Mesenteric fat pad (tissue), 1 donor: ENCODE measurements at regions not wholly inside any gene's neighbourhood (a gene's known extent, or its start where the extent isn't known, plus 50 kb on each side); places are given as distances from the start of the nearest gene placed in this dataset.

Experiments used
- DNase-seq: peaks from one replicate; pipeline ENCODE4 v3.0.0-alpha.2; 2020; ENCODE audit warnings: low spot score
- donor health status: DM: yes; HTN: yes; CAD: no.

DNA sequence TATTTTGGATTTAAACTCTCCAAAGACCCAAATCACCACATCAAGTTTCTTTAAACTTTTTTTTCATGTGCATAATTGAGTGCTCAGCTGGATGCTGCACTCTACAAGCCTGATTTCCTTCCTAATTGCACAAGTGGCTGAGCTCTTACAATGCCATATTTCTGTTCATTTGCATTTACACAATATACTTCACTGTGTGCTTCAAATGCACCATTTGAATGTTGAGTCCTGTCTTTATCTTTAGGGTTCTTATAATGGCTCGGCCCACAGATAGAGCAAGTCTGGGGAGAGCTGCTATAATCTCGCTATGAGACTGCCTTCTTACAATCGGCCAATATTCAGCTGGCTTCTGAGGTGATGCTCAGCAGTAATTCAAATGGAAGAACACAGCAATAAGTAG lies 200.6 kb upstream of the MAP3K7 start:
- no peak for DNase-seq

DNA sequence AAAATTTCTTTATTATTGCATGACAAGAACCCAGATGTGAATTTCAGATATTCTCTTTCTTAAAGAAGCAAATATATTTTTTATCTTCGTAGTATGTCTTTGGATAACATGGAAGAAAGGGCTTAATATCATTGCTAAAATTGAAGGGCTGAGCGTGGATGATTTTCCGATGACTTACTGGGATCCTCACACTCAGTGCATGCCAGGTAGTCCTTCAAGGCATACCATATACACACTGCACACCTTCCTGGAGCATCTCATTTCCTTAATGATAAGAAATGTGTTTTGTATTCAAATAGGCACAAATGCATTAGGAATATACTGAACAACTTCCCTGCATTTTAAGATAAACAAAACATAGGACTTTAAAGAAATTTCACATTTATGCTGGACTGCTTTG lies 193.9 kb upstream of the MAP3K7 start:
- DNase-seq = no peak

DNA sequence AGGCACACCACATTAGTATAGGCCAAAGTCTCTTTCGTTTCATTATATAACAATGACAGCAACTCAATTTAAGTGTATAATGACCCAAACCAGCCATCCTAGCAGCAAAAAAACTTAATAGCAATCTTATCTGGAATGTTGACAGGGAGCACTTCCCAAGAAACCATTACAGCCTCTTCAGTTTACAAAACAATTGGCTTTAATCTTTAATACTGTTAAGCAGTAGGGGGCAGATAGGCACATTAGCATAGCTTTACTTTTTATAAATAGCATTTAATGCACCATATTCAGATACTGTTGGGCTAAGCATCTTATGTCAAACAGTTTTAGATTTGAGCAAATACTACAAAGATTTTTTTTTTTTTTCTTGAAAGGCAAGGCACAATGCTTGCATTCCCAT lies 193.3 kb upstream of the MAP3K7 start:
- no peak for DNase-seq

DNA sequence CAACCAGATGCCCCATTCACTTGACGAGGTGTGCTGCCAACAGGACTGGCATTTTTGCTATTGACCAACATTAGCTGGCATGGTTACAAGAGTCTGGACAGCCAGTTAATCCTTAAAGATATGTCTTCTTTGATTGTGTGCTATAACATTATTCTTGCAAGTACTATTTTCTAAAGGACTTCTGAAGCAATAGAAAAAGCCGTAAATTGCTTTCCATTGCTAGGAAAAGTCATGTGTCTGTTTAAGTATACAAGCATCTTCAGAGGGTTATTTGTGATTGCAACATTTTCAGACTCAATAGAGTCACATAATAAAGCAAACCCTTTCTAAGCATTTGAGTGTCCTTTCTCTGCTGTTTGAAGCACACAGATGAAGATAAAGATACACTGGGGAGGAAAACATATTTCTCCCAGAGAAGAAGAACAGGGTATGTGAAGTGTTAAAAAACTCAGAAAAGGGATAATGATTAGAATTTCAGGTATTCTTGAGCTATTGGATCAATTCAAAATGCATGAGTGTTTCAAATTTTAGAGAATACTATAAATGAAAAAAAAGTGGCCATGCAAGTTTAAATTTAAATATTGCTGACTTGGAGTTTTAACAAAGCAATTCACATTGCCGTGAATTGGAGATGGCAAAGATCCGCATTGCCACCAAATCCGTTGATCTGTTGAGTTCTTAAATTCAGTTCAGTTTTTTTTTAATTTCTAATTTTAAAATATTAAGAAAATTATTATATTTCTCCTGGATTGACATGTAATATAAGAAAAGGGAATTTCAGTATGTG lies 191.7 kb upstream of the MAP3K7 start:
- no peak for DNase-seq

DNA sequence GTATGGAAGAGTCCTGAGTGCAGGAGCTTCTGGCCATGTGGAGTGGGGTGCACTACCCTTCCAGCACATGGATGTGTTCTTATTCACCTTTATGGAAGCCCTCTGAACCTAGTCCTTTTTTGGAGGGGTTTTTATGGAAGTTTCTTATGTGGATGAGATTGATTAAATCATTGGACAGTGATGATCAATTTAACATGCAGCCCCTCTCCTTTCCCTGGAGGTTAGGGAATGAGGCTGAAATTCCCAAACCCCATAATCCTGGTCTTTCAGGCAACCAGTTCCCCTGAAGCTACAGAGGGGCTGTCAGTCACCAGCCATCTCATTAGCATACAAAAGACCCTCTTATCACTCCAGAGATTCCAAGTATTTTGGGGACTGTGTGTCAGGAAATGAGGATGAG lies 183.9 kb upstream of the MAP3K7 start:
- no peak for DNase-seq

DNA sequence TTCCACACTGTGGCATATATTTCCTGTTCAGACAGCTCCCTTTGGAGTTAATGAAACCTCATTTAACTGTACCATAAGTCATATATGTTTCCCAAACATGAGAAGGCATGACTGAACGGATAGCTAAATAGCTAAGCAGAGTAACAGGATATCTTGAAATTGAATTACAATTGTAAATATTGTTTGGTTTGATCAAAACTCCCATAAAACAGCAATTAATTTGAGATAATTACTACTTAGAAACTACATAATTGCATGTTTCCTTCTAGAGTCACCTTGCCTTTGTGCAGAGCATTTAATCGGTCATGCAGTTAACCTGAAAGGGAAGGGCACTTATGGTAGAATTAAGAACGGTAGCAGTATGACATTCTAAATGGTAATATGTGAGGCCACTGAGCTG lies 179.0 kb upstream of the MAP3K7 start:
- no peak for DNase-seq

DNA sequence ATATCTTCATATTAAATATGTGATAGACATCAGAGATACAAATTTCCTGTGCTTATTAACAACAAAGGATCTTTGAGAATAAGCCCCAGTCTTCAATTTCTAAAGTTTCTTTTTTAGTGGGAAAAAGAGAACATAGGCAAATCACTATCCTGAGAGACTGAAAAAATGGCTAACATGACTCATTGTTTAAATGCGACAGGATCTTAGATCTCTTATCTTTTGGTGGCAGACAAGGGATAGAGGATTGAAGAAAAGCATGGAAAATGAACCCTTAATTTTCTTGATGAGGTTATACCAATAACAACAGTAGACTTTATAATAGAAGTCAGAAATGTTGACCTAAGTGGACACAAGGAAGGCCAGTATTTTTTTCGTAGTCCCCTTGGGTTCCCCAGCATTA lies 178.6 kb upstream of the MAP3K7 start:
- DNase-seq = no peak

DNA sequence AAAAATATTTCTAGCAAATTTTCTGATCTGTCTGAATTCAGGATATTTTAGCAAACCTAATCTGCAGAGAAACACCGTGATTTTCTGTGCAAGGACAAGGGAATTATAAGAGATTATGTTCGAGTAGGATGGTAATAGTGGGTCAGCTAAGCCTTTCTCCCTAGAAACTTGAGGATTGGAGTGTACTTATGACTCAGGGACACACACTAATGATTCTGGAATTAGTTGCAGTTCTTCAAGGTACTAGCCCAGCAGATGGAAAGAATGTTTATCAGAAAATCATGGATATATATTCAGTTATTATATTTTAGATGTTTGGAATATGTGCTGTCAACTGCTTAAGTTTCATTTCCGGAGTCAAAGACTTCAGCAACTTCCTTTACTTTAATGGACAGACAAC lies 177.1 kb upstream of the MAP3K7 start:
- no peak for DNase-seq

DNA sequence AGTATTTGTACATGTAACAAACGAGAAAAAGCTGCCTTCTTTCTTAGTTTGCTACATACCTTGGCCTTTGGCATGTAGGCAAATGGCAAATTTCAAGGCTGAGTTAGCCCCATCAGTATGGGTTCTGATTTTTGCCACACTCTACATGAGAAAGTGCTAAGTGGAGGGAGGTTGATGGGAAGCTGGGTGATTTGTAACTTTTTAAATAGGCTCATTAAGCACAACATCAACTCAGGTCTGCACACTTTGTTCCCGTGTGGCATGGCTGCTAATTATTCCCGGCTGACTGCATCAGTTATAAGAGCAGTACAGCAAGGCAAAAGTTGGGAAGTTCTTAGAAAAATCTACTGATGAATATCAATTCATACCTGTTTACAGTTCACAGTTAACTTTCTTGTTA lies 172.8 kb upstream of the MAP3K7 start:
- no peak for DNase-seq

DNA sequence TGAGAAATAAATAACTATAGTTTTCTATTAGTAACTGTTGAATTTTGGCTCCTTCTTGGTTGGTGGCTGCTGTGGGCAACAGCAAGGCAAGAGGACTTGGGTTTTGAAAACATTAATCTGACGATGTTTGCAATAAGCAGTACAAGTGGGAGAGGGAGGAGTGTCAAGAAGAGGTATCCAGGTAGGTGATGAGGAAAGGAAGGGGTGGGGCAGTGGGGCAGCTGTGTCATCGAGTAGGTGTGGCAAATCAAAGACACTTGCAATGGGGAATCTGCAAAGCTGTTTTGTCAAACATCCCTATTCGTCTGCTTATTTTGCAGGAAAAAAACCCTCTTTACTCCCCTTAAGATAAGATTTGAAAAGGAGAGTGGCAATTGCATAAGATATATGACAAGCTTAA lies 171.9 kb upstream of the MAP3K7 start:
- DNase-seq = no peak

DNA sequence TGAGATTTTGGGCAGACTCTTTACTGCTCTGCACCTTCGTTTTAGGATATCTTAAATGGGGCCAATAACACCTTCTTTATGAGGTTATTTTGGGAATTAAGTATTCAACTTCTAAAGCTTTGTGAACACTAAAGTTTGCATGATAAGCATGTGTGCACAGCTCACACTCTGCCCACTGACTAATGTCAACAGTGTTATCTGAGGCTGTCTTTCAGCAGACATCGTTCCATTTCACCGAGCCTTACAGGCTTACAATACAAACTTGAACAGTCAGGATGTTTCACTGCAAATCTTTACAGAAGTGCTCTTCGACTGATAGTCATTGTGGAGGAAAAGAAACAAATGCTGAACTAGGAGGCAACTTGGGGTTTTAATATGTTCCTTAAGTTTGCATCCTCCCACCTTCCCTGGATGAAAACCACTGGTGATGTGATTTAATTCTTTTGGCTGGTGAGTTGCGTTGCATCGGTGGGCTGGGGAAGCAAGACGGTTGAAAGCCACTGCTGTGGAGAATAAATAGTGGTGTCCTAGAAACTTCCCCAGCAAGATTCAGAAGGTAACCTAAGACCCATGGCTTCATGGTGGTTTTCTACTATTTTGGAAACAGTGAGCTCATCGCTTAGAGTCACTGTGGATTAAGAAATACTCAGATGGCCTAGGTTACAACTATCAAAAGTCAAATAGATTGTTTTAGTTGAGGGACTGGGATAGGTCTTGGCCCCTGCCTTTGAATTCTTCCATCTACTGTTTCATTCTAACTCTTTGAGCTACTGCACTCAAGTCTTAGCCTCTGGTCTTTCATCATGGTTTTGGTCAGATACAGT lies 167.2 kb upstream of the MAP3K7 start:
- DNase-seq = no peak

DNA sequence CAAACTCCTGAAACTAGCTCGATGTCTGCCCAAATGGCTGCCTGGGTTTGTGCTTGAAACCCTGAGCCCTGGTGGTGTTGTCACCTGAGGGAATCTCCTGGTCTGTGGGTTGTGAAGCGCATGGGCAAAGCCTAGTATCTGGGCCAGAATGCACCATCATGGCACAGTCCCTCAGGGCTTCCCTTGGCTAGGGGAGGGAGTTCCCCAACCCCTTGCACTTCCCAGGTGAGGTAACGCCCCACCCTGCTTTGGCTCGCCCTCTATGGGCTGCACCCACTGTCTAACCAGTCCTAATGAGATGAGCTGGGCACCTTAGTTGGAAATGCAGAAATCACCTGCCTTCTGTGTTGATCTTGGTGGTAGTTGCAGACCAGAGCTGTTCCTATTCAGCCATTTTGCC lies 152.9 kb upstream of the MAP3K7 start:
- DNase-seq = no peak

DNA sequence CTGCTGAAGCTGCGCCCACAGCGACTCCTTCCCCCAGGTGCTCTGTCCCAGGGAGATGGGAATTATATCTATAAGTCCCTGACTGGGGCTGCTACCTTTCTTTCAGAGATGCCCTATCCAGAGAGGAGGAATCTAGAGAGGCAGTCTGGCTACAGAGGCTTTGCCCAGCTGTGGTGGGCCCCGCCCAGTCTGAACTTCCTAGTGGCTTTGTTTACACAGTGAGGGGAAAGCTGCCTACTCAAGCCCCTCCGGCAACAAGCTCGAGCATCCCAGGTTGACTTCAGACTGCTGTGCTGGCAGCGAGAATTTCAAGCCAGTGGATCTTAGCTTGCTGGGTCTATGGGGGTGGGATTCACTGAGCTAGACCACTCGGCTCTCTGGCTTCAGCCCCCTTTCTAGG lies 152.5 kb upstream of the MAP3K7 start:
- no peak for DNase-seq

DNA sequence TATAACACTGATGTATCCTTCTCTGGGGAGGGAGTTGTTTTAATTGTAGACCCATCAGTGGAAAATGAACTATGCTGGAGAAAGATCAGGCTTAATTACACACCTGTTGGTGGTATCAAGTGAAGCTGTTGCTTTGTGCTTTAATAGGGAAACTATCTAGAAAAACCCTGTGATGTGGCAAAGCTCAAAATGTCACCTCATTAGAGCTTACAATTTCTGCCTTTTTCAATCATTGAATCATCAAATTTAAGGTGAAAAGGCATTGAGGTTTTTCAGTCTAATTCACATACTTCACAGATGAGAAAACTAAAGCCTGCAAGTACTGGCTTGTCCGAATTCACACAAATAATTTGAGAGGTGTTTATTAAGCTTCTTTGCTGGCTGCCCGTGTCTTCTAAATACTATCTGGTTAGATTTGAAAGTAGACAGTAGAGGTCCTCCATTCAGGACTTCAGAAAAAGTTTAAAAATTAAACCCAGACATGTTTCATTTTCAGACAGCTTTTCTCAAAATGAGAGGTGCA lies 143.3 kb upstream of the MAP3K7 start:
- DNase-seq = no peak

DNA sequence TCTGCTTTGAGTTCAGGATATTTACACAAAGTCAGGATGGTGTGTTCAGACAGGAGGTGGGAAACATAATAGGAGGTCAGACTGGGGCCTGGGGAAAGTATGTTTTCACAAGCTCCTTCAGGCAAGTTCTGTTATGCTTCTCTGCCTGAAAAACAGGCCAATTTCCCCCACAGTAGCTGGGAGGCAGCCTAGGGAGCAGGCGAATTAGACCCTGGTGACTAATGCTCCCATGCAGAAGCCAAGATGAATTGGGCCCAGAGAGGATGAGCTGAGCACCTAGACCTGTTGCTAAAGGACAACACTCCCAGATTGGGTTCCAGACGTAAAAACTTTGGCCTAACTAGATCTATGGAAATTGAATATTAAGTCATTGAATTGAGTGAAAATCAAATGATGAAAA lies 142.2 kb upstream of the MAP3K7 start:
- DNase-seq = no peak

DNA sequence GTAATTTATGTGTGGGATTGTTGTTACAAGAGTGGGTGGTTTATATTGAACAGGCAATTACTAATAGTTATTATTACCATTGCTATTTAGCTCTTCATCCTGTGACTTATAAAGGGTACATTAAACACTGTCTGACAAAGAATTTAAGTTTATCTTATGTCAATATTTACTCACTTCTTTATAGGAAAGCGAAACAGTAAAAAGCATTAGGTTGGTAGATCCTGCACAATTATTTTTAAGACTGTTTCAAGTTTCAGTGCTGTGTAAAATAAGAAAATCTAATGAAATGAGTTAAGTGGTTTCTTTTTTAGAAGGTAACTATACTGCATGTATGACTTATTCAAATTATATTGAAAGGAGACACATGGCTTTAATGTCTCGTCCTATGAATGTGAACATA lies 135.8 kb upstream of the MAP3K7 start:
- DNase-seq = no peak

DNA sequence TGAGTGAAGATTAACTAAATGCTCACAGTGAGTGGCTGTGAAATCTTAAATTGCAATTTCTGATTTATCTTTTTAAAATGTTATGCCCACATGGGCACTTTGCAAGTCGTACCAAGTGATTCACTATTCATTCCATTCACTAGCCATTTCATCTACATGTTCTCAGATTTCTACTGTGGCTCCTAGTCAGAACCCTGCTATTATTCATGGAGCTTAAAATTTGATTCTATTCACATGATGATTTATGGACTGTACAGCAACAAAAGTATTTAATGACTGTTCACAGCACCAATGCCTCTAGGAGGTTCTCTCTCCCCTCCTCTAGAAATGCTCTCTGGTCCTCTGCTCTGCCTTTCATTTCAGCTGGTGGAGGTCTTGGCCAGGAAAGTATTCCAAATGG lies 133.5 kb upstream of the MAP3K7 start:
- DNase-seq = no peak

DNA sequence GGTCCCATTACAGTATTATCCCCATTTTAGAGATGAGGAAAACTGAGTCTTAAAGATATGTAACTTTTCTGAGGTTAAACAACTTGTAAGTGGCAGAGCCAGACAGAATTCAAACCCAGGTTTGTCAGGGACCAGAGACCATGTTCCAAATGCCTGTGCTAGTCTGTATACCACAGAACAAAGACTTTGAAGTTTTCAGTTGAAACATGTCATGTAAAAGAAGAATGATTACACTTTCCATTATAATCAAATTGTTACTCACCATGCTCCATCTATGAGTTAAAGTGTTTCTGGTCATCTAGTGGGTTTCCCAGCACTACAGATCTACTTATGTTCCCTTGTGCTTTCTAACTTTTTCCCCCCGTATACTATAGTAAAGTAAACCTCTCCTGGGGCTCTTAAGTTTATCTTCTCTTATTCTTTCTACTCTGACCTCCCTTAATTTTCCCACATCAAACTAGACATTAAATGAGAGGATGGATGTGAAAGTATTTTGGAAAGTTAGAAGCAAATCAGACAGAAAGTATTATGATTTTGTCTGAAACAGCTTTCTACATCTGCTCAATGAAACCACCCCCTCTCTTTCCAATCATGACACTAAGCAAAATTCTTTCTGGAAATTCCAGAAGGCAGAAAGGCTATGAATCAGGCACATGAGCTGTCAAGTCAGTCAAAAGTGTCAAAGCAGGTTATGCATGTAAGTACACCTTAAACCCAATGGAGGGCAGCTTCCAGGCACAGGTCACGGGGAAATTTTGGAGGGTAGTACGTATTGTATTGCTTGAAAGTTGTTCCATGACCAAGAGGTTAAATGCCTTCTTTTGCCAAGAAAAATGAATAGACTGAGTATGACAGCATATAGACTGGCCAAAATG lies 132.7 kb upstream of the MAP3K7 start:
- no peak for DNase-seq

DNA sequence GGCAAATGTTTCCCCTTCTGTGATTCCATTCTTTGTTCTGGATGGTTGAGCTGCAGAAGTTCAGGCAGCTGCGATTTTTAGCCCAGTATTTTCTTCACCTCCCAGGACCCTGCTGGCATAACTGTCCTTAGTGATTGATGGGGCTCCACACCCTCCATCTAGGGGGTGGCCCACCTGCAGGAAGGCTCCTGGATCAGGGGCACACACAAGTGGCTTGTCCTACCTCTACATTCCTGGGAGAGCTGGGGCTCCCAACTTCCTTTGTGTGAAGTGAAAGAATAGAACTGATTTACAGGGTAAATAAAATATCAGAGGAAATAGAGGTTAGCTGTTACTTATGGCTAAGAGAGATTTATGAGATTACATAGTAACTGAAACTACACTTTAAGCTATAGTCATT lies 129.5 kb upstream of the MAP3K7 start:
- DNase-seq = no peak

DNA sequence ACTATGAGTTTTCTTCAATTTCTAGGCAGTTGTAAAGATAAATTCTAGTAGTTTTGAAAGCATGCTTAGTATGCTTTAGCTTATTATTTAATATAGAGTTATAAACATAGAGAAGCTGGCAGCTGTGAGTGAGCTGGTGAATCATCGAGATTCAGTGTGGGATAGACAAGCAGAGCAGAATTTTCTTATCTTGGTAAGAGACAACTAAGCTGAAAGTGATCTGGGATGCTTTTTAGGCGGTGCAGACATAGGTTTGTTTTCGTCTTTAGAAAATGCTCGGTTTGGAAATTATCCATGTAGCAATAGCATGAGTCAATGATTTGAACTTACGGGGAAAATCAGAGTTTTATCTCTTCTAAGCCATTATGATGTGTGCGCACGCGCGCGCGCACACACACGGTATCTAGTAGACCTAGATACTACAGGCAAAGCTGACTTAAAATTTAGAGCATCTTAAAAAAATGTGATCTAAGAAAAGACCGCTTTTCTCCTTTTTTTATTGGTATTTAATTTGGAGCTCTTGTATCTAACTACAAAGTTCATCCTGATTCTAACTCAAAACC lies 128.3 kb upstream of the MAP3K7 start:
- DNase-seq = no peak

DNA sequence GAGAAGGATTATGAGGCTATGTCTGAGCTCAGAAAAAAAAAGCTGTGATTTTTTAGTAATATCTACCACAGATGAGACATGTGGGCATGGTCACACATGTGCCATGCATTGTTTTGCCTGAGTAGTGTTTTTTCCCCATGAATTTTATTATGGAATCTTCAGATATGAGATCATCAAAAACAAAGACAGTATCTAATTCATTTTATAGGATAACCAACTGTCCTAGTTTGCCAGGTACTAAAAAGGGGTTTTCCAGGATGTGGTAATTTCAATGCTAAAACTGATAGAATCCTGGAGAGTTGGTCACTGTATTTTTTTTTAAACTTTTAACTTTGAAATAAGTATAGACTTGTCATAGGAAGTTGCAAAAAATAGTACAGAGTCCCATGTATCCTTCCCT lies 127.4 kb upstream of the MAP3K7 start:
- no peak for DNase-seq
